NCI-H2029 (cell line): ENCODE measurements at regions not wholly inside any gene's neighbourhood (a gene's known extent, or its start where the extent isn't known, plus 50 kb on each side); places are given as distances from the start of the nearest gene placed in this dataset.
A peak's percentile ranks its signal among the peaks of the same experiment; 100 is the strongest.

Experiments
- DNase-seq: peaks from one replicate; lab custom pipeline; 2025; lab: John Stamatoyannopoulos, UW

- DNase-seq, result peak; percentile 84
Measured at GRCh38 chr21:16587141-16587581, 857.4 kb downstream of the USP25 start.

- DNase-seq, result no peak
Measured at GRCh38 chr21:16587681-16588375, 858.0 kb downstream of the USP25 start.

GRCh38 chr21:16588433-16588860 is 858.7 kb downstream of the USP25 start:
- DNase-seq, result peak; percentile 64

GRCh38 chr21:16589006-16589898 is 859.5 kb downstream of the USP25 start:
- DNase-seq, result no peak

- no peak for DNase-seq
Measured at GRCh38 chr21:16590186-16590585, 860.4 kb downstream of the USP25 start.

- no peak for DNase-seq
Measured at GRCh38 chr21:16590641-16591292, 861.0 kb downstream of the USP25 start.

GRCh38 chr21:16592381-16592780 is 862.6 kb downstream of the USP25 start:
- DNase-seq, result no peak

GRCh38 chr21:16594191-16594590 is 864.4 kb downstream of the USP25 start:
- DNase-seq, result no peak

DNA sequence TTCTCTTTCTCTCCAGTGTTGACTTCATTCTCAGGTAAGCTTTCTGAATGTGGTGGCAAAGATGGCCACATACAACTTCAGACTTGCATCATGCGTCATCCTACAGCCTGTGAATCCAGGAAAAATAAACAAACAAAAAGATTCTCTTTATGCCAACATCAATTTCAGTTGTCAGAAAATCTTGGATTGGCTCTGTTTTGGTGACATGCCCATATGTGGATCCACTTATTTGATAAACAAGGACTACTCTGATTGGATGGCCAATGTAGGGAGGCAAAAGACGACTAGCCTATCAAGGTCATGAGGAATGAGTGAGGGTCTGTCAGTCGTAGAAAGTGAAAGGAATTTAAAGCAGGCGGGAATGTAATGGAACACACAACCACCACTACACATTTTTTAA is 866.6 kb downstream of the USP25 start:
- no peak for DNase-seq

DNA sequence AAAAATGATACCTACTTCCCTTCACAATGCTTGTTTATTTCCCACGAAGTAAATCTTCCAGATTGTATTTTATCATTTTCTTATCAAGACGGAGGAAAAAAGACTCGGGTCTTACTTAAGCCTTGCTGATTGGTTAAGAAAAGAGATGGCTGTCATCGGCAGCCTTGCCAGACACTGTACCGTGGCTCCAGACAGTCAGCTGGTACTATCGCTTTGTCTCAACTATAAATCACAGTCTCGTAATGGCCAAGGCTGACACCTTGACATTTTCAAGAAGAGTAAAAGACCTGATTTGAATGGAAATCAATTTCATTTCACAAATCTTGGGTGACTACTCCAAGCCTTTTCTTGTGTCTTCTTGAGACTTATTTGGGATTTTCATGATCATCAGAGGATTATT is 868.0 kb downstream of the USP25 start:
- DNase-seq, result no peak

DNA sequence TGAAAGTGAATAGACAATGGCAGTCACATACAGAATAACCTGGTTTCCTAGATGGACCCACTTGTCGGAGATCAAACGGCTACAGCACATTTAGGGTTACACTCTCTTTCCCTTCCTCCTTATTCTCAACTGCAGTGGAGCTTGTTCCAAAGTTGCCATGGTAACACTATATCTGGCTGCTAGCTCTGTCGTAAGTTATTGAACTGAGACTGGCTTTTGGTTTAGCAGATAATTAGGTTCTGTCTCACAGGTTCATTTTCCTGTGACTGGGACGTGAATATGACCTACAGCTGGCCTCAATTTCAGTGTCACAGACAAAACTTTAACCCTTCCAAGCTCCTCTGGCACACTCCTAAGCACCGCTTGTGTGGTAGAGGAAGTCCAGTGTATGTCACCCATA is 875.8 kb downstream of the USP25 start:
- no peak for DNase-seq

DNA sequence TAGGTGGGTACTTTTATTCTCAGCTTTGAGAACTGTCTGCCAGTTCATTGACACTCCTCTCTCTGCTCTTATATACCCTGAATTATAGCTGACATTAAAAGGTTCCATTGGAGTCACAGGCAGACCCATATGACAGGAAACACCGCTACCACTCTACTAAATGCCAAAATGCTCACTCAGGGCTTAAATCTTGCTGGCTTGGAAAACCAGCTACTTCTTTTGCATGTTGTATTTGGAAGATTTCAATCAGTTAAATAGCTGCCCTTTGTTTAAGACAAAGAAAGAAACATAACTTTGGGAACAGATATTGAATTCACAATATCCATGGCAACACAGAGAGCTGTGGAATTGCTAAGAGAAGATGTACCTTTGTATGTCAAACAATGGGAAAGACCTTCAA is 876.5 kb downstream of the USP25 start:
- no peak for DNase-seq

GRCh38 chr21:16608209-16608830 is 878.5 kb downstream of the USP25 start:
- DNase-seq, result no peak

DNA sequence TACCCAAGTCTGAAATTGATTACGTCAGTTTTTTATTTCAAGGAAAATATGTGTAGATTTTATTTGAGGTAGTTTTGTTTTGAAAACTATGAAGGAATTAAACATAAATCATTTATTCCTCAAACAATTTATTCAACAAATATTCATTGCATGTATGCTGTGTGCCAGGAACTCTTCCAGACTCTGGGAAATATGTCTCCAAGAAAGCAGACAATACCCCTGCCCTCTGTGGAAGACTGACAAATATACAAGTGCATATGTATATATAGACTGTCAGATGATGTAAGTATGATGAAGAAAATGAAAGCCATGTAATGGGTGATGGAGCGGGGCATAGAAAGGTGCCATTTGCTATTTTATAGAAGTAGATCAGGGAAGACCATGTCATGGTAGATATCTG is 889.5 kb downstream of the USP25 start:
- no peak for DNase-seq

DNA sequence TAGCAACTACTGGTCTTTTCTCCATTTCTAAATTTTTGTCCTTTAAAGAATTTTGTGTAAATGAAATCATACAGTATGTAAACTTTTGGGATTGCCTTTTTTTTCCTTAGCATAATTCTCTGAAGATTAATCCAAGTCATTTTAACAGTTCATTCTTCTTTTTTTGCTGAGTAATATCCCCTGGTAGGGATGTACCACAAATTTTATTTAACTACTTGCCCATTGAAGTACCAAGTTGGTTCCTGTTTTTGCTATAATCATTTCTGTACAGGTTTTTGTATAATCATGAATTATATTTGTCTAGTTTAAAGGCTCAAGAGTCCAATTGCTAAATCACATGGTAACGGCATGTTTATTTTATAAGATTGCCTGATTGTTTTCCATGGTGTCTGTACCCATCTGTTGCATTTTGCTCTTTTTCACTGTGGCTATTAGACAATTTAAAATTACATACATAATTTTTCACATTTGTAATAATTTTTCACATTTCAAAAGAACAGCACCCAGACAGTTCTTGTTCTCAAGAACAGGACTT is 891.1 kb downstream of the USP25 start:
- DNase-seq, result no peak

GRCh38 chr21:16624479-16625118 is 888.2 kb upstream of the CXADR start:
- DNase-seq, result peak; percentile 31

DNA sequence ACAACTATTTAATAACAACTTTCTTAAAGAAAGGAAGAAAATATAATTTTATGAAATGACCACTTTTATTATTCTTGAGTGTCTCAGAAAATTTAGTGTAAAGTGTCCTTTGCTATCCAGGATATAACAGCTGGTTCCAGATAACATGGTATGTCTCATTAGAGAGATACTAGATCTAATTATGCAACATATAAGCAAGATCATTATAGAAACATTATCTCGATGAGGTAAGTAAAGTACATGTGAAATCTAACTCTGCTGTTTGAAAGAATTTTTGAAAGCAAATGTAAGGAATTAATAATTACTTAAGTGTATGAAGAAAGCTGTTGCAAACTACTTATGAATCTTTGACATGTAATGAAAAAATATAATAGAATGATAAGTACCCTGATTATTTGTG is 887.4 kb upstream of the CXADR start:
- no peak for DNase-seq

- peak; percentile 34 for DNase-seq
Measured at GRCh38 chr21:16633831-16634459, 878.9 kb upstream of the CXADR start.

- peak; percentile 79 for DNase-seq
Measured at GRCh38 chr21:16634515-16634914, 878.3 kb upstream of the CXADR start.

DNA sequence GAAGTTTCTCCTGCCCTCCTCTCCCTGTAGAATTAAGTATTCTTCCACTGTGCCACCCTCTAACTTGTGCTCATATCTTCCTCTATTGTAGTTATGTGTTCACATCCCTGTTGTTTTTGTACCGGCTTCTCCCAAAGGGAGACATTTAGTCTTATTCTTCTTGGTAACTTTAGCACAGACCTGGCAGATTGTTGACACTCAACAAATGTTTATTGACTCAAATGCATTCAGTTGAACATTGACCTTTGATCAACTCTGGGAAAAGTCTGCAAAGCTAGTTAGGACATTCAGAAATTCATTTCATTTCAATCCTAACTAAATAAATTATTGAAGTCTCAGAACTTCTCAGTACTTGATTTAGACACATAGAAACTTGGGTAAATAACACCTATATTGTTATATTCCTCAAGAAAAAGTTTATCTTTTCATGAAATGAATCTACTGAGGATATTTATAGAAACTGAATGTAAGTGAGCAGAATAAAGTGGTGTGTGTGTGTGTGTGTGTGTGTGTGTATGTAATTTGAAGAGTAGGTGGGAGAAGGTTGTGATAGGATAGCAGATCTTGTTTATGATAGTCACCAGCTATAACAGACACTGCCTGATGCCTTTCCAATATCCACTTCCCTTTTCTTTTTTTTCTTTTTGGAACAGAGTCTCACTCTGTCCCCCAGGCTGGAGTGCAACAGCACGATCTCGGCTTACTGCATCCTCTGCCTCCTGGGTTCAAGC is 872.4 kb upstream of the CXADR start:
- no peak for DNase-seq
